ENCODE measurements at regions not wholly inside any gene's neighbourhood (a gene's known extent, or its start where the extent isn't known, plus 50 kb on each side); places are given as distances from the start of the nearest gene placed in this dataset.
A peak's percentile ranks its signal among the peaks of the same experiment; 100 is the strongest.
"Not testable (repeated sequence)": the region's sequence is repeated elsewhere in the genome, so short reads cannot be mapped to it uniquely, and the experiment has no call there.

DNA sequence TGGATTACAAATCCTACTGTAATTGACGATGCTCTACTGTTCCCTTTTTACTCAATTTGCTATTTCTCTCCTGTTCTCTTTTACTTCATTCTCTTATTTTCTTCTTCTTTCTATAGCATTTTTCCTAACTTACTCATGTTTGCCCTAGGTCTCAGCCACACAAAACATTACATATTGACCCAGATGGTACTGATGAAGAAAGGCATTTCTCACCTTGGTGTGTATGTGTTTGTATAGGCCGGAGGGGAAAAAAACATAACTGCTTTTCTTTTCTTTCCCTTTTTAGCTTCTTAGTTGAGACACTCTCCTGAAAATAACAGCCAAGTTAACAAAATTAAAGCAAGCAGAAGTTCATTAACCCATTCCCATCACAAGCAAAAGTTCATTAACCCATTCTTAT lies 1019.8 kb upstream of the CDH18 start:
- no peak for DNase-seq

DNA sequence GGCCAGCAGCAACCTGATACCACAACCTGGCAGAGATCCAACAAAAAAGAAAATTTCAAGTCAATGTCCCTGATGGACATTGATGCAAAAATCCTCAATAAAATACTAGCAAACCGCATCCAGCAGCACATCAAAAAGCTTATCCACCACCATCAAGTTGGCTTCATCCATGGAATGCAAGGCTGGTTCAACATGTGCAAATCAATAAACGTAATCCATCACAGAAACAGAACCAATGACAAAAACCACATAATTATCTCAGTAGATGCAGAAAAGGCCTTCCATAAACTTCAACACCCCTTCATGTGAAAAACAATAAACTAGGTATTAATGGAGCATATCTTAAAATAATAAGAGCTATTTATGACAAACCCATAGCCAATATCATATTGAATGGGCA lies 1000.9 kb upstream of the CDH18 start:
- DNase-seq = not testable (repeated sequence)

DNA sequence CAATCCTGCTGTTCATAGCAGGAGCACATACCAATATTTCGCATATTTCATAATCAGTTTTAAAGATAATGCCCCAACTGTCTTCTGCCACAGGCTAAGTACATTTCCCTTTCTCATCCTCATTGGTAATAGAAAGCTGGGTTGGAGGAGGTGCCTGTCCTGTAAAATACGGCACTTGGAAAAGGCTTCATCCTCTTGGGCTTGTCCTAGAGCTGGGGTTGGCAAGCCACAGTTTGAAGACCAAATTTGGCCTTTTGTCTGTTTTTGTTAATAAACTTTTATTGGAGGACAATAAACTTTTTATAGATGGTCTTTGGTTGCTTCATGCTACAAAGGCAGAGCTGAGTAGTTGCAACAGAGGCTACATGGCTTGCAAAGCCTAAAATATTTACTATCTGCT lies 997.8 kb upstream of the CDH18 start:
- no peak for DNase-seq

DNA sequence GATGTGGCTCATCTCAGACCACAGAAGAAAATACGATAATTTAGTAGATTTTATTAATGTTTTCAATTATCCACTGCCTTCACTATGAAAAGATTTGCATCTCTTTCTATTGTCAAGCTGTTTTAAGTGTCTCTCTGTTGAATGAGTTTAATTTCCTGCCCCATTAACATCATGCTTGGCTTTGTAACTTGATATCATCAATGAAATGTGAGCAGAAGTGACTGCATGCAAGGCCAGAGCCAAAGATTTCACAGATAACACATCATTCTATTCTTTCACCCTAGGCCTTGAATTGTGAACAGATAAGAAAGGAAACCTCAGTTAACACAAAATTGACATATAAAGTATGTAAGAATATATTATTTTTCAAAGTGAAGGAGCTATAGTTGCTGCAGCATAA lies 986.4 kb upstream of the CDH18 start:
- DNase-seq = peak; percentile 41

DNA sequence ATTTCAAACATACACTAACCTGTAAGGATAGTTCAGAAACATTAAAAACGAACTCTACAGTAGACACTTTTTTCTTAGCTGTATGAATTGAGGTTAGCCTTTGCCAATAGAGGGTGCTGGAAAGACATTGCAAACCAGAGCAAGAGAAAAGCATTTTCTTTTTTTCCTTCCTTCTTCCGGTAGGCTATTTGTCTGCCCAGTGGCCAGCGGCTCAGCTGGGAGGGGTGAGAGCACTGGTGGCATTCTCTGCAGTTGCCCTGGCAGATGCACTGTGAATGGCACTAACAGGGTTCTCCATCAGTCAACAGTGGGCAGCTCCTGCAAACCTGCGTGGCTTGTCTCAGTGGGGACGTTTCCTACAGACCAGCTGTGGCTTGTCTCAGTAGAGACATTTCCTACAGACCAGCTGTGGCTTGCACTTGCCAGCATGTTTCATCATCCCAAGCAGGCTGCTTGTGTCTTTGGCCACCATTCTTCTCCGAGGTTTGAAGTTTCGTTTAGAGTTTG lies 984.5 kb upstream of the CDH18 start:
- DNase-seq = no peak

DNA sequence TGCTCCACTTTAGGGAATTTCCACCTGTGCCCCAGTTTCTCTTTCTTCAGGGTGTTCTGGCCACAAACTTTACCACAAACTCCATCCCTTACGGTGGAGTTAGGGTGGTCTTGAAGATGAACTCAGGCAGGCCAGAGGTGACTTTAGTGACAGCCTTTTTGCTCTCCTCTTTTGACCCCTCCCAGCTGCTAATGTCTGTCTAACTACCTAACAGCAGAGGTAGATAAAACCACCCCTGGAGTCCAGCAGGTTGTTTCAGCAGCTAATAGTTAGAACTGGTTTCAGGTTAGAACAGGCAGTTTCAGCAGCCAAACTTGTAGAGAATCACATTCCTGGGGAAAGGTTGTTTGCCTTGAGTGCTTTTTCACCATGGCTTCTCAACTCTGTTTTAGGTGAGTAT lies 971.3 kb upstream of the CDH18 start:
- DNase-seq = no peak

DNA sequence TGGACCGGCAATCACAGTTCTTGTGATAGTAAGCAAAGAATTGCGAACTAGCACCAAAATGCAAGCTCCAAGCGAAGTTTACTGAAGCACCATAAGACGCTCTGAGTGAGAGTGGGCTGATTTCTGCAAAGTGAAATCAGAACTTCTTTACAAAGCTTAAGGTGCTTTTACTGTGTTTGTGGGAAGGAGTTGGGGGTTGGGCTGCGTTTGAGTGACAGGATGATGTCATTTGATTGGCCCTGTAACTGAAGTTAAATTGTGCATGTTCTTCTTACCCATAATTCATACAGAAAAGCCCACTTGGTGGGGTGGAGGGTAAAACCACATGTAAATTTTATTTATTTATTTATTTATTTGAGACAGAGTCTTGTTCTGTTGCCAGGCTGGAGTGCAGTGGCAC lies 970.6 kb upstream of the CDH18 start:
- no peak for DNase-seq

DNA sequence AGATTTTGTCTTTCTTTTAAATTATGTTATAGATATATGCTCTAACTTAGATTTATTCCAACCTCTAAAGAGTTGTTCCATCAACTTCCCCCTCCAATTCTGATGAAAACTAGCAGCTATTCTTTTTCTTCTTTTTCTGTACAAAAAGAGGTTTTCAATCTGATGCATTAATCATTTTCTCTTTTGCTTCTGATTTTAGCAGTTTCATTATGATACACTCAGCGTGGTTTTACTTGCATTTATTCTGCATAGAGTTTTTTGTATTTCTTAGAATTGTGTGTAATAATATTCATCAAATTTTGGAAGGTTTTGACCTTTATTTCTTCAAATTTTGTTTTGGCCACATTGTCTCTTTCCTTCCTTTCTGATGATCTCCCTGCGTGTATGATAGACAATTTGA lies 968.1 kb upstream of the CDH18 start:
- DNase-seq = no peak

DNA sequence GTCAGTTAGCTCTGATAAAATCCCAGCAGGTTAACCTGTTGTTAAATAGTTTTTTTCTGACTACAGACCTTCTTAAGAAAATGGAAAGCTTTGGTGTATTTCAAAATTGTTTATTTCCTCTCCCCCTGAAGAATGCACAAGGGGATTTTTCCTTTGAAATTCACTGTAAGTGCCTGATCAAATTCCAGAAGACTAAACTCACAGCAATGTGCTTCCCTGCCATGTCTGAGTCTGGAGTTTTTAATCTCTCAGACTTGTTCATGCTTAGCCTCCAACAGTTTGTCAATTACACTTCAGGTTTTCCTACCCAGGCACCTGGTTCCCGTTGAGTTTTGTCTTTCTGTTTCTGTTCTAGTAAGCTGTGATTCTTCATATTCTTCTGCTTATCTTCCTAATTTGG lies 961.6 kb upstream of the CDH18 start:
- DNase-seq = no peak

DNA sequence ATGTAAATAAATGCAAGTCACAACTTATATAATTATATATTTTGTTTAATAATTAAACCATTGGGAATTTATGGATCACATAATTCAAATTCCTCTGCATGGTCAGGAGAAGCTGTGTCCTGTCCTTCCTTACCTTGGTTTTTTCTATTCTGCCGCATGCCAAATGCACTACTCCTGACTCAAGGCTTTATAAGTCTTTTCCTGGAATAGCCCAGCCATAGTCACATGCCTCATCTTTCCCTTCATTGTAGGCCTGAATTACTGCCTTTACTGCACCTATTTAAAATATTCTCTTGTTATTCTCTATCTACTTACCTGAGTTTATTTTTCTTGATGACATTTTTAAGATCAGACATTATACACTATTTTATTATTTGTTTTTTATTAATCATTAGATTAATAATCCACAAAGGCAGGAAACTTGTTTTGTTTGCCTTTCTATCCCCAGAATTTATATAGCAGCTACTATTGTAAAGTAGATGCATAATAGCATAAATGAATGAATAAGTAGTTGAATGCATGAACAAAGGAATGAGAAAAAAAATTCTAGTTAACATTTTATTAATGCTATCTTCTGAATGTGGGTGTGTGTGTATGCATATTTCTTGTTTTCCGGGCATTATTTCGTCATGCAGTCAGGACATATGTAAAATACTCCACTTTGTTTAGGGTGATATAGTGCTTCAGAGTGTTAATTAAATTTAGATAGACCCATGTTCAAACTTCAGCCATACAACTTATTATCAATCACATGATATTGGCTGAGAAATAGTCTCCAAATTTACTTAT lies 955.4 kb upstream of the CDH18 start:
- not testable (repeated sequence) for DNase-seq

DNA sequence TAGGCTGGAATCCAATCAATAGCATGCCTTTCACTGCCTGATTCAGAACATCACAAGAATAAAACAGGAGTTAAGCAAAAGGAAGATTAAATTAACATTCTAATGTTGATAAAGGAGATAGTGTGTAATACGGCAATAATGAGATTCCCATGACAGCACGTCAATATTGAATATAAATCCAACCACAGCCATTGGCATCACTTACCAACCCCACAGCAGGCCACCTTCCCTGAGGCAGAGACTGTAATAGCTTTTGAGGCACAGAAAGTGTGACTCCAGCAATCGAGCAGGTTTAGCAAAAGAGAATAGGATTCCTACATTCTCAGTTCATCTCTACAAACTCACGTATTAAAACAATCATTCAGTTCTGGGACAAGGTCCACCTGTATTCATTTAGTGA lies 954.6 kb upstream of the CDH18 start:
- not testable (repeated sequence) for DNase-seq

DNA sequence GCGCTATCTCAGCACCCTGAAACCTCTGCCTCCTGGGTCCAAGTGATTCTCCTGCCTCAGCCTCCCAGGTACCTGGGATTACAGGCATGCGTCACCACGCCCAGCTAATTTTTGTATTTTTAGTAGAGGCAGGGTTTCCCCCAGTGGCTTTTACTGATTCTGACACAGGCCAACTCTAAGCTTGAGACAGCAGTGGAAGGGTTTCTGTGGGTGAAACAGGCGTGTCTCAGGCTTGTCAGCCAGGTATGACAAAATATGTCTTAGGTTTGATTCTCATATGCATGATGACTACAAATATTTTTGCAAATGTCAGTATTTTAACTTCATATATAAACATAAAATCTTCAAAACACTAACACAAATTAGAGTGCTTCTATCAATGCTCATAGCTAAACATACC lies 952.8 kb upstream of the CDH18 start:
- not testable (repeated sequence) for DNase-seq

DNA sequence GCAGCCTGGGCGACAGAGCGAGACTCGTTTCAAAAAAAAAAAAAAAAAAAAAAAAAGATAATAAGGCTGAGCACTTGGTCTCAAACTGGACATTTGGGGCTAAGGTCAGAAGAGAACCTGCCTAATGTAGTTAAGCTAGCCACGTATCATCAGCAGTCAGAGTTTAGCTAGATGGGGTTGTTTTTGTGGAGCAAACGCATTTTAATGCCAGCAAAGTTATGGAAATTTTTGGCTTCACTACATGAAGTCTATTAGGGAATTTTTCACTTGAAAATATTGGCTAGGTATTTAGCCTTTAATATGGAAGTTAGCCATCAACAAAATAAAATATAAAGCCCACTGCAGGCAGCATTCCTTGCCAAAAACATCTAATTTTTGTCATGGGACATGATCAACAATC lies 902.9 kb upstream of the CDH18 start:
- not testable (repeated sequence) for DNase-seq

DNA sequence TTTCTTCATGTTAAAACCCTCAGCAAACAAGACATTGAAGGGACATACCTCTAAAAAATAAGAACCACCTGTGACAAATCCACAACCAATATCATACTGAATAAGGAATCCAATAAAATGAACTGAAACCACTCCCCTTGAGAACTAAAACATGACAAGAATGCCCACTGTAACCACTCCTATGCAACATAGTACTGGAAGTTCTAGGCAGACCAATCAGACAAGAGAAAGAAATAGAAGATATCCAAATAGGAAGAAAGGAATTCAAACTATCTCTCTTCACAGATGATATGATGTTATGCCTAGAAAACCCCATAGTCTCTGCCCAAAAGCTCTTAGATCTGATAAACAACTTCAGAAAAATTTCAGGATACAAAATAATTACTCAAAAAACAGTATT lies 887.7 kb upstream of the CDH18 start:
- DNase-seq = not testable (repeated sequence)

DNA sequence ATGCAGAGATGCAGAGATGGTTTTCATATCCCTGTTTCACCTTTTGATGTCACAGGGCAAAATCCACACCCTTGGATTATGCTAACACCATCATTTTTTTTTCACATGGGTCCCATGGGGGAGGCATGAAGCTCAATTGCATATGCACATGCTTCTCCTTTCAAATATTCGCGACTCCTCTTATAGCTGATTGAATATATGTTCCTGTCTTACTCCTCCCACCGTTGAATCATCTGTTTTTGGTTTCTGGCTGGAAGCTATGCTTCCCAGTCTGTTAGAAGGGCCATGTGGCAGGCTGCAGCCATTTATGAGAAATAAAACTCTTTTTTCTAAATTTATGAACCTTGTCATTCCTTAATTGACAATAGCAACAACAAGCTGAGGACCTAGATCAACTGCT lies 877.9 kb upstream of the CDH18 start:
- DNase-seq = not testable (repeated sequence)

DNA sequence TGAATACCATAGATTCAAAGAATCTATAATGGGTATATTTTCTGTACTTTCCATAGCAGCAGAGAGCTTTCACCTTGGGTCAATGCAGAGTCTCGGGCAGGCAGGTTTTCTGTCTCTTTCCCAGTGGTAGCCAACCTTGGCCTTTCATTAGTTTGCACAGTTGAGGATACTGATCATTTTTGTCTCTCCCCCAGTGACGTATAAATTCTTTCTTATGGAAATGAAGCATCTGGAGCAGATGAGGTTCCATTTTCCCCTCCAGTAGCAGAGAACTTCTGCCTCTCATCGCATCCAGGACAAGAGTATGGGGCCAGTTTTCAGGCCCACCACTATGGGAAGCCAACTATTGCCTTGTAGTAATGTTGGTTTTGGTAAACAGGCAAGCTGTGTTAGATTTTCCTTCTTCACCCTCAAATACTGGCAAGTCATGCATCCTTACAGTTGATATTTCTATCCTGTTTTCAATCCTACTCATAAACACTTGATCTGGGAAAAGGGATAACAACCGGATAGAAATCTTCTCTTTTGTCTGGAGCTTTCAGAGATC lies 845.2 kb upstream of the CDH18 start:
- no peak for DNase-seq

DNA sequence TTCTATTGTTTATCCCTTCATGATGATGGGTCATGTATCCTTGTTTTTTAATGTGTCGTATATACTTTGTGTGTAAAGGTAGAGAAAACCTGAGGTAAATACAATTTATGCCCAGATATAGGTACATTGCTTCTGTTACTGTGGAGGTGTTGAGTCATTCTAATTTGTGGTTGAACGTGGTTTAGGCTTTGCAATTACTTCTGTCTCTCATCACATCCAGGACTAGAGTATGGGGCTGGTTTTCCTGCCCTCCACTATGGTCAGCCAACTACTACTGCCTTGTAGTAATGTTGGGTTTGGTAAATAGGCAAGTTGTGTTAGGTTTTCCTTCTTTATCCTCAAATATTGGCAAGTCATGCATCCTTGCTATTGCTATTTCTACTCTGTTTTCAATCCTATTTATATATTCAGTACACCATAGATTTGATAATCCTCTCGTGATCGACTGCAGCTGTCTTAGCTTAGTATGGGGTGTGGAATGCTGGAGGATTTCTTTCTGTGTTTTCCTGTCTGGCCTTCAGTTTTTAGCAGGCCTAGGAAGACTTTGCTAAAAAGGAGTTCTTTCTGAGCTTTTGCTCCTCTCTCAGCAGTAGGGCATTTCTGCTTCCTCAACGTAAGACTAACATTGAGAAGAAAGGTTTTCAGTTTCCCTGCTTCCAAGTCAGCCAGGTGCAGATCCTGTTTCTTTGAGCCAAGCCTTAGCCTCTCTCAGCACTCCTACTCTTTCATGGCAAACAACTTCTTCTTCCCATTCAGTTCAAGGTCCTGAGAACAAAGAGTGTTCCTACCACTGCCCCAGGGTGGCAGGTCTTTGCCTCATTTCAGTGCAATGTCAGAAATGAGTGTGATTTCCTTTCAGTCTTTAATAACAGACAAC lies 844.4 kb upstream of the CDH18 start:
- no peak for DNase-seq

DNA sequence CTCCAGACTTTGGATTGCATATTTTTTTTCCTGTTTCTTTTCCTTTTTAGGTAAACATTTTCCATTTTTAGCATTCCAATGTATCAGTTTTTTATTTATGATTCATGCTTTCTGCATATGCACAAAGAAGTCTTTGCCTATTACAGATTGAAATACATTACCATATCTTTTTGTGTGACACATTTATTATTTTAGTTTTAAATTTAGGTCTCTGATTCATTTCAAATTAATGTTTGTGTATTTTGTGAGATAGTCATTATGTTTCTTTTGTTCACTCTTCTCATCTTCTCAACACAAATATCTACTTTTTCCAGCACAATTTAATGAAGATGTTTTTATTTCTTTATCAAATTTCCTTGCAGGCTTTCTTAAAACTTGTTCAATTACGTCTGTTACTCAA lies 838.0 kb upstream of the CDH18 start:
- not testable (repeated sequence) for DNase-seq

DNA sequence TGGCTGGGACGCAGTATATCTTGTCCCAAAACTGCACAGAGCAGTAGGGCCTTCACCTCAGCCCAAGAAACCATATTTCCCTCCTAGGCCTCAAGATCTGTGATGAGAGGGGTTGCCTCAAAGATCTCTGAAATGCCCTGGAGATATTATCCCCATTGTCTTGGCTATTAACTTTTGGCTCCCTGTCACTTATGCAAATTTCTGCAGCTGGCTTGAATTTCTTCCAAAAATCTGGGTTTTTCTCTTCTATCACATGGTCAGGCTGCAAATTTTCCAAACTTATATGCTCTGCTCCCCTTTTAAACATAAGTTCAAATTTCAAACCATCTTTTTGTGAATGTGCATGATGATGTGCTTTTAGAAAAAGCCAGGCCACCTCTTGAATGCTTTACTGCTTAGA lies 809.2 kb upstream of the CDH18 start:
- not testable (repeated sequence) for DNase-seq

DNA sequence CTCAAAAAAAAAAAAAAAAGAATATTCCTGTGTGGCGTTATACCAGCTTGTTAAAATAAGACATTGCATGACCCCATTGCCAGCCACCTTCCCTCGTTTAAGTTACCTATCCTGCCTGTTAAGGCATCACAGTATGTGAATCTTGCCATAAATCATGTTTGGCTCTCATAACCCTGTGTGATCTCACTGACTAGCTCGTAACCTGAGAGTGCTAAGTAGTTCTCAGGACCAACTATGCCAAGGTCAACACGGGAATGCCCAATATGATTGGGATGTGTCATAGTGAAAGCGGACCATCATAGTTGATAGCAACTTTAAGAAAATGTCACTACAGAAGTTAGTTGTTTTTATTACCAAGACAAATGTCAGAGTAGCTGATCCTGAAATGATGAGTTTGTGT lies 796.8 kb upstream of the CDH18 start:
- not testable (repeated sequence) for DNase-seq

DNA sequence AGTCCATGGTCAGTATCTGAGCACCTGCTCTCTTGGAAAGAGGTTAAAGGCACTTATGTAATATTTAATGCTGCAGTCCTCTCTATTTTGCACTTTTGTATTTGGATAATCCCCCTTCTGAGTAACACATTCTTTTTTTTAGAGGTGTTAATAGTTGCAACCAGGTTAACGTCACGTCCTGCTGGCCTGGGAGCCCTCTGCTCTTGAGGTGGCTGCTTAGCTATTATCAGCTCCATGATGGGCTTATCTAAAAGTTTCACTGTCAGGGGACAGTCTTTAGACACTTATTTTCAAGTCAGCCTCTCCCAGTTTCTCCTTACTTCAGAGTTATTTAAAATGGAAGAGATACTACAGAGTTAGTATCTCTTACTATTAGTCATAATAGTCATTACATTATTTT lies 795.5 kb upstream of the CDH18 start:
- DNase-seq = not testable (repeated sequence)

DNA sequence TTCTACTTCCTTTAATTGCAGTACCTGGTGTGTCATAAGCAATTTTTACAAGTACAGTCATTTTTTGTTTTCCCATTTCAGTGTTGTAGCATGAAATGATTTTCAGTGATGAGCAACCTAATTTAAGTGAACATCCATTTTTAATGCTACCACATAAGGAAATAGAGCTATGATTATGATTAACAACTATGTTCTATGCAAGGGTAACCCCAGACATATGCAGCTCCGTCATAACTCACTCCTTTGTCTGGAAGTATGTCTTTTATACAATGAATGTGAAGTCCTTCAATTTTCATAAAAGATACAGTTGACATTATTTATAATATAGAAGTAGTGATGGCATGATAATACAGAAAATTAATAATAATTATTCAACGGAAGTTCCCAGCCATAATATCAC lies 783.3 kb upstream of the CDH18 start:
- DNase-seq = not testable (repeated sequence)

DNA sequence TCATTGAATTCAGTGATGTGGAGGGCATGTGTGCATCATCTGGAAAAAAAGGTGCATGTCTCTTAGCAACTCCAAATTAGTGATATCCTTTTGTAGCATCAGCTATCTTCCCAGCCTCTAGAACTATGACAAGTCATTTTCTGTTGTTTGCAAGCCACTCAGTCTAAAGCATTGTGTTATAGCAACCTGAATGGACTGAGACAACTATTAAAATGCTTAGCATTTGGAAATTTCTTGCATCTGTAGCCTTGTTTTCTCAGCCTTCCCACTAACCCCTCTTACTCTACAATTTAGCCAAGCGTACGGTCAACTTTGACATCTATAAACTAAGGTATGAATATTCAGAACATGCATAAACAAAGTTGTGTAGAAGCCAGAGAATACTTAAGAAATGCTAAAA lies 777.1 kb upstream of the CDH18 start:
- not testable (repeated sequence) for DNase-seq

DNA sequence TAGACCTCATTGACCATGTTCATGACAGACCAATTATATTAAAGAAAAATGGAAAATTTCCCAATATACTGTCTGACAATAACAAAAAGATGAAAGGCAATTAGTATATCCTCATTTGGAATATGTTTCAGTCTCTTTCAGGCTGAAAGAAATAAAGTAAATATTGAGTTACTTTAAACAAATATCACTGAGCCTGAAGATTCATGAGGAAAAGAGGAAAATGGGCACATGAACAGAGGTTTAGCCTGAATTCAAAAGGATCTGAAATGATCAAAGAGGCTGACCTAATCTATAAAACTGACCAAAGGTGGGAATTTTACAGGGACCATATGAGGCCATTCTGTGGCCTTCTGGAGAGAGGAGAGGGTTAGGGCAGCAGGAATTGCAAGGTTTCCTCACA lies 771.5 kb upstream of the CDH18 start:
- DNase-seq = not testable (repeated sequence)

Data from NCI-H524 treated with DMSO at 0.1 percent for 48 hours (cell line).